ENCODE measurements at regions not wholly inside any gene's neighbourhood (a gene's known extent, or its start where the extent isn't known, plus 50 kb on each side); places are given as distances from the start of the nearest gene placed in this dataset.

DNA sequence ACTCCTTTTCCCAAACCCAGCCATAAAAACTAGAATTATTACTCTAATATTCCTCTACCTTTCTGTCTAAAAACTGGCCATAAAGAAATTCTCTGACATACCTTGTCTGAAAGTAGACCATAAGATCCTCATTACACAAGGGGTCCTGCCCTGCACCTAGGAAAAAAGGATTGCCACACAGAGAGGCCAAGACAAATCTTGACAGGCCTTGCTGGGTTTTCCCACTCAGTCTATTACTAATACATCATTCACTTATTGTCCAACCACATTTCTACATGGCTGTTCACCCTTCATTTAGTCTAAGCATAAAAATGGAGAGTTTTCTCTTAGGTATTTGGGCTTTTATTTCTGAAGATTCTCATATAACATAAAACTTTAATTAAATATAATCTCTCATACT is 319.8 kb downstream of the PCDH20 start:
- no peak for TF ChIP-seq POLR2A (IDR thresholded peaks at IDR 0.05)
- TF ChIP-seq, protein P1, sequence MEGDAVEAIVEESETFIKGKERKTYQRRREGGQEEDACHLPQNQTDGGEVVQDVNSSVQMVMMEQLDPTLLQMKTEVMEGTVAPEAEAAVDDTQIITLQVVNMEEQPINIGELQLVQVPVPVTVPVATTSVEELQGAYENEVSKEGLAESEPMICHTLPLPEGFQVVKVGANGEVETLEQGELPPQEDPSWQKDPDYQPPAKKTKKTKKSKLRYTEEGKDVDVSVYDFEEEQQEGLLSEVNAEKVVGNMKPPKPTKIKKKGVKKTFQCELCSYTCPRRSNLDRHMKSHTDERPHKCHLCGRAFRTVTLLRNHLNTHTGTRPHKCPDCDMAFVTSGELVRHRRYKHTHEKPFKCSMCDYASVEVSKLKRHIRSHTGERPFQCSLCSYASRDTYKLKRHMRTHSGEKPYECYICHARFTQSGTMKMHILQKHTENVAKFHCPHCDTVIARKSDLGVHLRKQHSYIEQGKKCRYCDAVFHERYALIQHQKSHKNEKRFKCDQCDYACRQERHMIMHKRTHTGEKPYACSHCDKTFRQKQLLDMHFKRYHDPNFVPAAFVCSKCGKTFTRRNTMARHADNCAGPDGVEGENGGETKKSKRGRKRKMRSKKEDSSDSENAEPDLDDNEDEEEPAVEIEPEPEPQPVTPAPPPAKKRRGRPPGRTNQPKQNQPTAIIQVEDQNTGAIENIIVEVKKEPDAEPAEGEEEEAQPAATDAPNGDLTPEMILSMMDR (IDR thresholded peaks at IDR 0.05): no peak

Measured in esophagus squamous epithelium (tissue), 4 donors.